Inflammatory macrophage (primary cell): ENCODE measurements at regions not wholly inside any gene's neighbourhood (a gene's known extent, or its start where the extent isn't known, plus 50 kb on each side); places are given as distances from the start of the nearest gene placed in this dataset.
"Not testable (repeated sequence)": the region's sequence is repeated elsewhere in the genome, so short reads cannot be mapped to it uniquely, and the experiment has no call there.

ENCODE experiments used
- DNase-seq, 2 donors: peaks; one replicate each; pipeline ENCODE4 v3.0.0-alpha.2; 2020 to 2022

DNA sequence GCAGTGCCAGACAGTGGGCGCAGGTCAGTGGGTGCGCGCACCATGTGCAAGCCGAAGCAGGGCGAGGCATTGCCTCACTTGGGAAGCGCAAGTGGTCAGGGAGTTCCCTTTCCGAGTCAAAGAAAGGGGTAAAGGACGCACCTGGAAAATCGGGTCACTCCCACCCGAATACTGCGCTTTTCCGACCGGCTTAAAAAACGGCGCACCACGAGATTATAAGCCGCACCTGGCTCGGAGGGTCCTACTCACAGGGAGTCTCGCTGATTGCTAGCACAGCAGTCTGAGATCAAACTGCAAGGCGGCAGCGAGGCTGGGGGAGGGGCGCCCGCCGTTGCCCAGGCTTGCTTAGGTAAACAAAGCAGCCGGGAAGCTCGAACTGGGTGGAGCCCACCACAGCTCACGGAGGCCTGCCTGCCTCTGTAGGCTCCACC, 77.9 kb downstream of the NR4A2 start:
- DNase-seq: not testable (repeated sequence)

DNA sequence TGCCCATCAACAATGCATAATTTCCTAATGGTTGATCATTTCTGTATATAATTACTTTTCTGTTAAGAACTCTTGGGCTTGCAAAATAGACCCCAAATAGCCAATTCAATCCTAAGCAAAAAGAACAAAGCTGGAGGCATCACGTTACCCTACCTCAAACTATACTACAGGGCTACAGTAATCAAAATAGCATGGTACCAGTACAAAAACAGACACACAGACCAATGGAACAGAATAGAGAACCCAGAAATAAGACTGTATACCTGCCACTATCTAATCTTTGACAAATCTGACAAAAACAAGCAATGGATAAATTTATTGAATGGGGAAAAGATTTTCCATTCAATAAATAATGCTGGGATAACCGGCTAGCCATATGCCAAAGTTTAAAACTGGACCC, 78.8 kb downstream of the NR4A2 start:
- no peak for DNase-seq

DNA sequence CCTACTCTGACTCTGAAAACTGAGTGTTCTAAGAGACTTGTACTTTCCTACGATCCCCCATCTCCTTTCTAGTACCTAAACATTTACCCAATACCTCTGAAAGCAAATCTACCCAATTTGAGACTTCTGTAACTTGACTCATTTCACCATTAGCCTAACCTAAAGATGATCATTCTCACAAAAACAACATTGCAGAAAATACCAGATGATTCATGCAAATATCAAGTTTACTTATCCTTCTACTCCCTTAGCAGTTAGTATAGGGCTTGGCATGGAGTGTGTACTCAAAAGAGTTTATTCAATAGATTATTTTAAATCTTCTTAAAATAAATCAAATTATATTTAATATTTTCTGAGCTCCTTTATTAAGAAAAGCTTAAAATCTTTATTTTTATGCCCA, 89.6 kb downstream of the NR4A2 start:
- DNase-seq: no peak

DNA sequence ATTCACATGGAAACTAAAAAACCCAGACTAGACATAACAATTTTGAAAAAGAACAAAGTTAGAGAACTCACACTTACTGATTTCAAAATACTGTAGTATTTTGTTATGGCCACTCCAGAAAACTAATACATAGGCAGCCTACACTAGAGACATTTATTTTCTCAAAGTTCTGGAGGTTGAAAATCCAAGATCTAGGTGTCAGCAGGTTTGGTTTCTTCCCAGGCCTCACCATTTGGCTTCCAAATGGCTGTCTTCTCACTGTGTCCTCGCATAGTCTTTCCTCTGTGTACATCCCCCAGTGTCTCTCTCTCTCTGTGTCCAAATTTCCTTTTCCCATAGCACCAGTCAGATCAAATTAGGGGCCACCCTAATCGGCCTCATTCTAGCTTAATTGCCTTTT, 95.0 kb downstream of the NR4A2 start:
- DNase-seq: no peak

DNA sequence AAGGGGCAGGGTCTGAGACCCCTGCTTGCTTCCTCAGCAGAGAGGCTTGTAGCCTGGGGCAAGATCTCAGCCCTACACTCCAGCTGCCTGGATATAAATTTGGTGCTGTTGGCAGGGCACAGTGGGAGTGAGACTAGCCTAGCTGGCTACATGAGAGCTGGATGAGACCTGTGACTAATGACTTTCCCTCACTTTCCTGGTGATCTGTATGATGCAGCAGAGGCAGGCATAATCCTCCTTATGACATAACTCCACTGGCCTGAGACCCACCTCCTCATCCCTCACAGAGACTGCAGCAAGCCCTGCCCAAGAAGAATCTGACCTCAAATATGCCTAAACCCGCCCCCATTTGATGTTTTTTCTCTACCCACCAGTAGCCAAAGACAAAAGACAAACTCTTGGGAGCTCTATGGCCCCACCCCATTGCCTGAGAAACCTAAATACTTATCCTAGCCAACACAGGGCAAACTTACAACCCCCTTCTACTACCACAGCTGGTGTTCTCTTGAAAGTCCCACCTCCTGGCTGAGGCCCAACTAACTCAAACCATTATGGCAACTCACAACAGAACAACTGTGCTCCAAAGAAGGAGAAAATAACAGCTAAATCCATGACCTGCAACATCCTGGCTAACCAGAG, 102.7 kb downstream of the NR4A2 start:
- DNase-seq: no peak

DNA sequence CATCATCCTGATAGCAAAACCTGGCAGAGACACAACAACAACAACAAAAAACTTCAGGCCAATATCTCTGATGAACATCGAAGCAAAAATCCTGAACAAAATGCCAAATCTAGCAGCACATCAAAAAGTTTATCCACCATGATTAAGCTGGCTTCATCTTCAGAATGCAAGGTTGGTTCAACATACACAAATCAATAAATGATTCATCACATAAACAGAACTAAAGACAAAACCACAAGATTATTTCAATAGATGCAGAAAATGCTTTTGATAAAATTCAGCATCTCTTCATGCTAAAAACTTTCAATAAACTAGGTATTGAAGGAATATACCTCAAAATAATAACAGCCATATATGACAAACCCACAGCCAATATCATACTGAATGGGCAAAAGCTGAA, 109.2 kb downstream of the NR4A2 start:
- DNase-seq: not testable (repeated sequence)

DNA sequence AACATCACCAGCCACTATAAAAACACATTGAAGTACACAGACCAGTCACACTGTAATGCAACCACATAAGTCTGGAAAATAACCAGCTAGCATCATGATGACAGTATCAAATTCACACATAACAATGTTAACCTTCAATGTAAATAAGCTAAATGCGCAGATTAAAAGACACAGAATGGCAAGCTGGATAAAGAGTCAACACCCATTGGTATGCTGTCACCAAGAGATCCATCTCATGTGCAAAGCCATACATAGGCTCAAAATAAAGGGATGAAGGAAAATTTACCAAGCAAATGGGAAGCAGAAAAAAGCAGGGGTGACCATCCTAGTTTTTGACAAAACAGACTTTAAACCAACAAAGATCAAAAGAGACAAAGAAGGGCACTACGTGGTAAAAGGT, 110.8 kb downstream of the NR4A2 start:
- no peak for DNase-seq

DNA sequence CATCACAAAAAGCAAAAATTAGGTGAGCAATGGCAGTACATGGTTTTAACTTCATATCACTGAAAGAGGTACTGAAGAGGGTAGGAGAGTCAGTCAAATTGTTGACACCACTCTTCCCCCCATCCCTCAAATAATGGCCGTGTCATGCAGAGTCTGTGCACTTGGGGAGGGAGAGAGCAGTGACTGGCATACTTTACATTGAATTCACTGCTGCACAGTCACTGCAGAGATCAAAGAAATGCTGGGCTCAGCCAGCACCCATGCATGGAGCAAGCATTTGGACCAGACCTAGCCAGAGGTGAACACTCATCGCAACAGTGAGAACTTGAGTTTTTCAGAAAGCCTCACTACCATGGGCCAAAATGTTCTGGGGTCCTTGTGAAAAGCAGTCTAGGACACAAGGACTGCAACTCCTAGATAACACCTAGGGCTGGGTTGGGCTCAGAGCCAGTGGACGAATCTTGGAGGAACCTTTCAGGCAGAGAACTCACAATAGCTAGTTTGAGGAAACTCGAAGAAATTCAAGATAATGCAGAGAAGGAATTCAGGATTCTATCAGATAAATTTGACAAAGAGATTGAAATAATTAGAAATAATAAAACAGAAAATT, 112.9 kb downstream of the NR4A2 start:
- DNase-seq: no peak

DNA sequence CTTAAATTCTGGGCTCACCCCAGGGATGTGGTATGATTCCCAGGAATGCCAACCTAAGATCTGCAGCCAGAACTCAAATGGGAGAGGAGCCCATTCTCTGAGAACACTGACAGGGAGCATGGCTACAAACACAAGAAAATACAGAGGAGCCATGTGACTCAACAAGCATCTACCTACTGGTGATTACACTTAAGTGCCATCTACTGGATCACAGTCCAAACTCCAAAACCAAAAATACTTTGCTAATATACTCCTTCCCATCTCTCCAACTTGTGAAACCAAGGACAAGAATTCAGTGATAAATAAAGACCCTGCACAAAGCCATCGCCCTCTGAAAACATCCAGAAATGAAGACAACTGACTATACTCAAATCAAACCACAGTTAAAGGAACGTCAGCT, 116.9 kb downstream of the NR4A2 start:
- no peak for DNase-seq

DNA sequence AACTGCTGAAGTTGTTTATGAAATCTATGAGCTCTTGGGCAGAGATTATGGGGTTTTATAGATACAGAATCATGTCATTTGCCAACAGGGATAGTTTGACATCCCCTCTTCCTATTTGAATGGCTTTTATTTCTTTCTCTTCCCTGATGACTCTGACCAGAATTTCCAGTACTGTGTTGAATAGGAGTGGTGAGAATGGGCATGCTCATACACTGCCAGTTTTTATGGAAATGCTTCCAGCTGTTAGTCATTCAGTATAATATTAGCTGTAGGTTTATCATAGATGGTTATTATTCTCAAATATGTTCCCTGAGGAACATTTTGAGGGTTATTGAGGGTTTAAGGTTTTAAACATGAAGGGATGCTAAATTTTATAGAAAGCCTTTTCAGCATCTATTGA, 121.2 kb downstream of the NR4A2 start:
- no peak for DNase-seq

DNA sequence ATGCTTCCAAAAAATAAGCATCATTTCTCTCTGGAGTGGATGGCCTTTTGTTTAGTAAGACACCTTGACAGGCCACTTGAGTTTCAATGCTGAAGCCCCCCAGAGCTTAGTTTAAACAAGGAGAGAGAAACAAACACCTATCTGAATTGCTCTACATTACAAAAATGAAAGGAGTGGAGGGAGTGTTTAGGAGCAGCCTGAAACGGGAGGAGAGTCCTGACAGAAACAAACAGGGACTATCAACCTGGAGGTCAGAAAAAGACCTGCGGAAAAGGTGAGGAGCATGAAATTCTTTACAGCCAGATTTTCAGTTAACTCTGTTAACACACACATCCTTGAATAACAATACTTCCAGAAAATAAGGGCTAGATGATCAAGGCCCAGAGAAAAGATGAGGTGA, 126.2 kb downstream of the NR4A2 start:
- DNase-seq: no peak

DNA sequence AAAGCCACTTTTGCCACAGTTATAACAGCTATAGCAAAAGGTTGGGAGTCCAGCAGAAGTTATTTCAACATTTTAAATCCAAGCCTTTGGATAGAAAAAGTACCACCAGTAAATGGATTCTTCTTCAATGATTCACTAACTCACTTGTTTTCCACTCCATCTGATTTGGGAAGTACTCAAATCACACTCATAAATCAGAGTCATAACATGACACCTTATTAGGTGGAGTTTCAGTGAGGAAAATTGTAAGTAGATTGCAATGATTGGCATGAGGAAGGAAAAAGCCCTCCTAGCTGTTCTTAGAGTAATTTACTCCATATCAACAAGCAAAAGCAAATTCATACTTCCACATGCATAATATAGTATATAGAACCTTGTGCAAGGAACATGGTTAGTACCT, 132.9 kb downstream of the NR4A2 start:
- DNase-seq: no peak

DNA sequence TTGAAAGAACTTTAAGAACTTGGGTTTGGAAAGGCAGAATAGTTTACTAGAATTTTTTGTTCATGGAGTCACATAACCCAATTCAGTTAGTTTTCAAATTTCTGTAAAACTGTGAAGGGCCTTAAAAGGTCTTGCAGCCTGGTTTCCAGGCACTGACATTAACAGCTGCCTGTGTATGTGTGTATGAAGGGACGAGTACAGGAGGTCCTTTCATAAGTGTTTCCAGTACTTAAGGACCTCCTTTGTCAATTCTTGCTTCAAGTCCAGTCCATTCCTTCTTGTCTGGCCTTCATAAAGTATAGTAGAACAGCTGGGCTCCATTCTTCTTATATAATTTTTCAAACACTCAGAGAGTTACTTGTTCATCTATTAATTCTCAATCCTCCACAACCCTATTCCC, 136.5 kb downstream of the NR4A2 start:
- DNase-seq: no peak

DNA sequence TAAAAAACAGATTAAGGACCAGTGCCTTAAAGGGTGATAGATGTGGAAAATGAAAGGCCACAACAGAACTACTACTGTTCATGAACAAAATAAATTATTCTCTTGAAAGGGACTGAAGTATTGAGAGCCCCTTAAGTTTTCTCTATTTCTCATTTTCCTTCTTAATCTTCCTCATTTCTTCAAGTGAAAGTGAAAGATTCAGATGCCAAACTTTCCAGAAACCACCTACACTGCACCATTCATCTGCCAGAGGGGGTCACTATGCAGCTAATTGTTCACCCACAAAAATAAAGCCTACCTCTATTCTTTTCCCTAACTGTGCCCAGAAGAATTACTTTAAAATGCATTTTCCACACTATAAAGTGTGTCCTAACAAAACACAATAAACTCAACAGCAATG, 140.1 kb downstream of the NR4A2 start:
- no peak for DNase-seq

DNA sequence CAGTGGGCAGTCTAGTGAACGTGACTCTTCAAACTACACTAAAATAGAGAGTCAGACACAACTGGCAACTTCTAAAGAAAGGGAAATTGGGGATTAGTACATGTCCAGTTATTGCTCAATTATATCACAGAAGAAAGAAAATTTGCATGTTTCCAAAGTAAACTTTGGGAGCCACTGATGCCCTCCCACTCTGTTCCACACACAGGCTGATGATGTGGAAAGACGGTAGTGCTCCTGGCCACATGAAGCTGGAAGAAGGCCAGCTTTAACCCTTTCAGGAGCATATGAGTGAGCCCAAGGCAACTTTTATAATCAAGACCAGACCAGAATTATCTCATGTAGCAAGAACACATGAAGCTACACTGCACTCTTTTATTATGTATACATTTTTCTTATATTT, 141.0 kb downstream of the NR4A2 start:
- no peak for DNase-seq

DNA sequence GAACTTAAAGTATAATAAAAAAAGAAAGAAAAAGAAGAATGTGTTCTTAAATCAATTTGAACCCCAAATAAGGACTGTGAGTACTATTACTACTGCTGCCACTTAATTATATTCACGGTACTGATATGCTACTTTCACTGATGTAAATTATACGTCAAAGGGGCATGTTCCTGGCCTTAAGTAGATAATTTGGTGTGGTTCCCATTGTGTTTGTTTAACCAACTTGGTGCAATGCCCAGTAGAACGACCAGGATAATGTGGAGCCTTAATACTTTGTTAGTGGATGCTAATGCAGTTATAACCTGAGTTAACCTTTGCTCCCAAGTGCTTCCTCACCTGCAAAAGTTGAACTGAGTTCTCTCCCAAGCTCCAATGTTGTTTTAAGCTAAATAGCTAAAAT, 142.0 kb downstream of the NR4A2 start:
- no peak for DNase-seq

DNA sequence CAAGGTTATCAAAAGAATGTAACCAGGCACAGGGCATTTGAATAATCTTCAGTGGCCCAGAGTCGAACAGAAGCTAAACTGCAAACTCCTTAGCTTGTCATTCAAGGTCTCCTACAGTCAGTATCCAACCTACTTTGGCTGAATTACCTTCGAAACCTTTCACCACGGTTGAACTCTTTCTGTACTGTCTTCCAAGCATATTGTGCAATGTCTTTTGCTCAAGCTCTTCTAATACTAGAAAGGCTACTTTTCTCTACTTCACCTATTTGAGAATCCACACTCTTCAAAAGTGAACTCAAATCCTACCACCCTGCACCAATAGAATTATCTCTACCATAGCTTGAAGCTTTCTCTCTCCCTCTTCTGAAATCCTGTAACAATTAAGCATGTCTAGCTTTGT, 142.9 kb downstream of the NR4A2 start:
- DNase-seq: no peak

DNA sequence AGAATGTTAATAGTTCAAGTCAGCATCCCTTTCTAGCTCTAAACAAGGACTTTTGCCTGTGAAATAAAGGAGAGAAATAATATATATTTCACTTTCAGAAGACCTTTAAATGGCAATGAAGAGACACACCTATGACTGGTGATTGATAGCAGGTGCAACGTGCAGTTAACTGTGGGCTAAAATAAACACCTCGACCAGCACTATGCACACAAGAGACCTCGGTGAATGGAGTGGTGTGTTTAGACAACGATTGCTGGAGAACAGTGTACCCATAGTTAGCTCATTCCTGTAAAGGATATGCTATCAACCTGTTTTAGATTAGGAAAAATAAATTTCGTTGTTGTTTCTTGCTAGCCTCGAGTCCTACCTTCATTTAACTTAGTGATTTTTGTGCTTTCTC, 143.4 kb downstream of the NR4A2 start:
- DNase-seq: no peak

DNA sequence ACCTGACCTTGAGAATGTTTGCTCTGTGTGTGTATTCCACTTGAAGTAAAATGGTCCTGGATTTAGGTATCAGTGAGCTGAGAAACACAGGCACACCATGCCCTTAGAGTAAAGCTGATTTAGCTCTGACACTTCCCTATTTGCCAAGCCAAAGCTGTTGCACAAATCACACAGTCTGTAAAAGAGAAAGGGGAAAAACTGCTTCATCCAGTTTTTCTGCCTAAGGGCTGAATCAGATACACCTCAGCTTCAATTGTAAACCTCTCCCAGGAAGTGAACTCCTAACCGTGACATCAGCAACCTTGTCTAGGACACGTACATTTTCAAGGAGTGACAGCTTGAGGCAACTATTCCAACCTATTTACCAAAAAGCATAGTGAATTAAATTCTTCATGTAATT, 150.4 kb downstream of the NR4A2 start:
- peak; percentile 7 to 19 for DNase-seq

DNA sequence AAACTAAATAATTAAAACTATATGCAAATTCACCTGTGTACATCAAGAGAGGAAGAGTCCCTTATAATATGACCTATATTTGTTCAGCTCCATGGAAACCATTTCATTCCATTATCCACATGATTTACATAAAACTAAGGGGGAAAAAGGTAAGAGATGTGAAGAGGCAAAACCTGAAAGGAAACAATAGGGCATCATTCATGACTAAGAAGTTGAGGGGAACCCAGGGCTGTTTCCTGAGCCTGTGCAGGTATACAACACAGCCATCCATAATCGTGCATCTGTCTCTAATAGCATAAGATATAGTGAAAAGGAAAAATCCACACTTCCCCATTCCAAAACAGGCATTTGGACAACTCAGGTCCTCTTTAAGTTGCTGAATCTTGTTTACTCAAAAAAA, 151.3 kb downstream of the NR4A2 start:
- no peak for DNase-seq

DNA sequence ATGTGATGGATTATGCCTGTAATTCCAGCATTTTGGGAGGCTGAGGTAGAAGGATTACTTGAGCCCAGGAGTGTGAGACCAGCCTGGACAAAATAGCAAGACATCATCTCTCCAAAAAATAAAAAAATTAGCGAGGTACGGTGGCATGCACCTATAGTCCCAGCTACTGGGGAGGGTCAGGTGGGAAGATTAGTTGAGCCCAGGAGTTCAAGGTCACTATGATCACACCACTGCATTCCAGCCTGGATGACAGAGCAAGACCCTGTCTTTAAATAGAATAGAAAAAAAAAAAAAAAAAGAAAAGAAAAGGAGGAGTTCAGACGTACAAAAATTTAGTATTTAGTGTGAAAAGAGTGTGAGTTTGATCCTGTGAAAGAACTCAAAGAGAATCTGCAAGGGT, 154.9 kb downstream of the NR4A2 start:
- no peak for DNase-seq

DNA sequence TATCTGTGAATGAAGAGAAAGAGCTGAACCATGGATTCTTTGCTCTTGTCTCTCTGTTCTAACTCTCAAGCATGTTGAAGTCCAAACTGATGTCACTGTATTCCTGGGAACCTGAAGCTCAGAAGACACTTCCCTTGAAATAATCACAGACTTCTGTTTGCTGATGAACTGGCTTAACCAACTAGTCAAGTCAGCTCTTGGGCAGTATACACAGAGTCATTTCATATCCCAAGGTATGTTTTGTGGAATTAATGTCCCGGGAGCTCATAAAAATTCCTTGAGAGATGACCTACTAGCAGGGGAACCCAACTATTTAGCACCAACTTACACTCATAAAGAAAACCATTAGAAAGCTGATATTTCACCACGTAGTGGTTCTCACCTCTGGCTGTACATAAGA, 156.6 kb downstream of the NR4A2 start:
- no peak for DNase-seq

DNA sequence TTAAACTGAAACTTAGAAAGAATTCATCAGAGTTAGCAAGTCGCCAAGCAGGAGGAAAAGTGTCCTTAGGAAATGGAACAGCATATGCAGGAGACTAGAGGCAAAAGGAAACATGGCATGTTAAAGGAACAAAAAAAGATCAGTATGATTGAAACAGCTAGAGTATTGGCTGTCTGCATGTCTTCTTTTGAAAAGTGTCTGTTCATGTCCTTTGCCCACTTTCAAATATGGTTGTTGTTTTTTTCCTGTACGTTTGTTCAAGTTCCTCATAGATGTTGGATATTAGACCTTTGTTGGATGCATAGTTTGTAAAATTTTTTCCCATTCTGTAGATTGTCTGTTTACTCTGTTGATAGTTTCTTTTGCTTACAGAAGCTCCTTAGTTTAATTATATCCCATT, 161.6 kb downstream of the NR4A2 start:
- DNase-seq: no peak

DNA sequence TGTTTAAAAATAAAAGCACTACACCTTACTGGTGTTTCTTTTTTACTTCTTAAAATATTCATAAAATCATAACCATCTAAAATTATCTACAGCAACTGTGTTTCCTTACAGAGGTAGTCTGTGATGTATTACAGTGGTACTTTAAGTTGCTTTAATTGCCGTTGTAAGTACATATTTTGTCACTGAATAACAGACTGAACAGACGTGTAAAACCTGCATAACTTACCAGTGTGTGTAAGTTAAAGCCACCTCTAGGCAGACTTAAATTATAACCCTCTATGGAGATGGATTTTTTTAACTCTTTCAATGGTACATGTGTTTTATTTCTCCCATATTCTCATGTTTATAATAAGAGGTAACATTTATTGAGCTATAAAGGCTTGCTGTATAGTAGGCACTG, 166.8 kb downstream of the NR4A2 start:
- DNase-seq: no peak

DNA sequence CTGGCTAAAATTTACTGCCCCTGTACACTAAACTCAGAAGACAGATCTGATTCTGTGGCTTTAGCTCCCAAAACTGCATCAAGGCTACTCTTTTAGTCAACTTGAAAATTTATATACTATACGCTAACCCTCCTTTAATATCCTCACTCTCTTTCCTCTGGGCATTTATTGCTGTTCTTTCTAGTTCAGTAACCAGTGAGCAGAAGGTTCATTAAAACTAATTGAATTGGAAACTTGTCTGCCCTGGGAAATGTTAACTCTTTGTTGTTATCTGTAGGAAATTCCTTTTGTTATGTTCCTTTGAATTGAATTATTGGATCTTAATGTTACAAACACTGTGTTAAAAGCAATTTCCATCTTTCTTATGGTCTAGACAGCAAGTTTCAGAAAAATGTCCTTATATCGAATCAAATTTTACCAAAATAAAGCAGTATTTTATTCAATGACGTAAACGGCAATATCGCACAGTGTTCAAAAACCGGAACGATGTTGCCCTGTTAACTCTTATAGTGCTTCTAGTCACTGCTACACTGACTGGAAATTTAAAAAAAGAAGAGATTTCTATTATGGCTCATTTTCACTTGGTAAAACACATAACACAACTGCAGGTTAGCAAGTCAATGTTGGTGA, 168.3 kb downstream of the NR4A2 start:
- DNase-seq: no peak
